ENCODE measurements at regions not wholly inside any gene's neighbourhood (a gene's known extent, or its start where the extent isn't known, plus 50 kb on each side); places are given as distances from the start of the nearest gene placed in this dataset.

- Histone ChIP-seq H3K79me2 (ENCODE audit: control insufficient read depth, insufficient read depth, low read length) (no peaks in the 10 kb centered on the region), H3K27me3 (ENCODE audit: control insufficient read depth in 2 of 2, insufficient read depth in 2 of 2, low read length in 2 of 2) (no peaks in the 10 kb centered on the region), H3K9me1 (replicated peaks; ENCODE audit: control insufficient read depth, extremely low read depth, insufficient read depth, low read length) (no peaks in the 10 kb centered on the region), H4K20me1 (replicated peaks; ENCODE audit: control insufficient read depth, extremely low read depth, insufficient read depth, low read length) (no peaks in the 10 kb centered on the region), H3K4me1 (ENCODE audit: control insufficient read depth, extremely low read depth, insufficient read depth, low read length) (no peaks in the 10 kb centered on the region), H3K9me3 (replicated peaks; ENCODE audit: control insufficient read depth, insufficient read depth, low read length) (no peaks in the 10 kb centered on the region), H3K4me3 (replicated peaks in 1 of 3; ENCODE audit: insufficient read depth in 1 of 3, low read depth in 1 of 3, low read length in 3 of 3) (no peak overlapping the region), H2AFZ (ENCODE audit: low read depth, low read length) (no peak overlapping the region), H3K36me3 (ENCODE audit: control insufficient read depth in 2 of 2, extremely low read depth in 1 of 2, insufficient read depth in 2 of 2, low read length in 2 of 2) (no peaks in the 10 kb centered on the region), H3K4me2 (ENCODE audit: insufficient read depth, low read length) (no peak overlapping the region), H3K27ac (ENCODE audit: insufficient read depth, low read depth, low read length) (no peak overlapping the region), H3K9ac (replicated peaks; ENCODE audit: extremely low read depth, insufficient read depth, low read length) (no peak overlapping the region)
- ChIA-PET CTCF (no interaction called here), POLR2A (no interaction called here)
- intact Hi-C loops (cut with micrococcal nuclease) (no loop called here), dilution Hi-C loops (cut with MboI; ENCODE audit: extremely low pct_ligation_motif_present, low sequenced_read_pairs) (no loop called here)
- FAIRE-seq (no peak), DNase-seq (ENCODE audit: low read depth, low spot score) (no peak)
- no TSS peak for BruUV-seq (replicated peaks)
- TF ChIP-seq POLR2A (IDR thresholded peaks at IDR 0.05; ENCODE audit: low read depth, low read length) = no peak
- TF ChIP-seq, protein P1, sequence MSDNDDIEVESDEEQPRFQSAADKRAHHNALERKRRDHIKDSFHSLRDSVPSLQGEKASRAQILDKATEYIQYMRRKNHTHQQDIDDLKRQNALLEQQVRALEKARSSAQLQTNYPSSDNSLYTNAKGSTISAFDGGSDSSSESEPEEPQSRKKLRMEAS (IDR thresholded peaks at IDR 0.05; ENCODE audit: insufficient read depth, insufficient read length) = no peak
- no peak for TF ChIP-seq EZH2 (IDR thresholded peaks at IDR 0.05; ENCODE audit: borderline replicate concordance, low read depth, low read length, severe bottlenecking)
- TF ChIP-seq FOS (IDR thresholded peaks at IDR 0.05; ENCODE audit: borderline replicate concordance, insufficient read depth, low read length) = no peak
- no peak for TF ChIP-seq GATA2 (IDR thresholded peaks at IDR 0.05; ENCODE audit: insufficient read depth, insufficient read length, low read depth, low read length)
- TF ChIP-seq MYC (IDR thresholded peaks at IDR 0.05; ENCODE audit: low read depth, low read length) = no peak
- TF ChIP-seq JUN (IDR thresholded peaks at IDR 0.05; ENCODE audit: borderline replicate concordance, insufficient read depth, insufficient read length, low read depth) = no peak
- TF ChIP-seq, protein P2, sequence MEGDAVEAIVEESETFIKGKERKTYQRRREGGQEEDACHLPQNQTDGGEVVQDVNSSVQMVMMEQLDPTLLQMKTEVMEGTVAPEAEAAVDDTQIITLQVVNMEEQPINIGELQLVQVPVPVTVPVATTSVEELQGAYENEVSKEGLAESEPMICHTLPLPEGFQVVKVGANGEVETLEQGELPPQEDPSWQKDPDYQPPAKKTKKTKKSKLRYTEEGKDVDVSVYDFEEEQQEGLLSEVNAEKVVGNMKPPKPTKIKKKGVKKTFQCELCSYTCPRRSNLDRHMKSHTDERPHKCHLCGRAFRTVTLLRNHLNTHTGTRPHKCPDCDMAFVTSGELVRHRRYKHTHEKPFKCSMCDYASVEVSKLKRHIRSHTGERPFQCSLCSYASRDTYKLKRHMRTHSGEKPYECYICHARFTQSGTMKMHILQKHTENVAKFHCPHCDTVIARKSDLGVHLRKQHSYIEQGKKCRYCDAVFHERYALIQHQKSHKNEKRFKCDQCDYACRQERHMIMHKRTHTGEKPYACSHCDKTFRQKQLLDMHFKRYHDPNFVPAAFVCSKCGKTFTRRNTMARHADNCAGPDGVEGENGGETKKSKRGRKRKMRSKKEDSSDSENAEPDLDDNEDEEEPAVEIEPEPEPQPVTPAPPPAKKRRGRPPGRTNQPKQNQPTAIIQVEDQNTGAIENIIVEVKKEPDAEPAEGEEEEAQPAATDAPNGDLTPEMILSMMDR (IDR thresholded peaks at IDR 0.05; ENCODE audit: extremely low read depth in 1 of 2, insufficient read depth in 1 of 2, low read depth in 1 of 2, low read length in 2 of 2) = no peak
- TF ChIP-seq POLR2AphosphoS5 (IDR thresholded peaks at IDR 0.05; ENCODE audit: insufficient read depth, low read depth, low read length) = no peak
Measured at GRCh38 chr4:84379917-84380641, 119.0 kb downstream of the NKX6-1 start.
